CD4-positive, alpha-beta T cell treated with Interleukin-2 at 100 ng/mL for 4 hours (primary cell): ENCODE measurements at regions not wholly inside any gene's neighbourhood (a gene's known extent, or its start where the extent isn't known, plus 50 kb on each side); places are given as distances from the start of the nearest gene placed in this dataset.
"Not testable (repeated sequence)": the region's sequence is repeated elsewhere in the genome, so short reads cannot be mapped to it uniquely, and the experiment has no call there.

Experiments used
- DNase-seq: peaks from one replicate; pipeline ENCODE4 v3.0.0-alpha.2; 2020; ENCODE audit warnings: low spot score

- DNase-seq: no peak
Measured at GRCh38 chr2:234189786-234190300, 139.3 kb downstream of the SPP2 start.

GRCh38 chr2:234189230-234189629, 138.7 kb downstream of the SPP2 start:
- no peak for DNase-seq

GRCh38 chr2:234187646-234188174, 137.2 kb downstream of the SPP2 start:
- DNase-seq: no peak

- no peak for DNase-seq
Measured at GRCh38 chr2:234181121-234181520, 130.6 kb downstream of the SPP2 start.

GRCh38 chr2:234179031-234179363, 128.5 kb downstream of the SPP2 start:
- no peak for DNase-seq

GRCh38 chr2:234178330-234179030, 128.0 kb downstream of the SPP2 start:
- DNase-seq: no peak

- DNase-seq: no peak
Measured at GRCh38 chr2:234175649-234176048, 125.1 kb downstream of the SPP2 start.

- no peak for DNase-seq
Measured at GRCh38 chr2:234174742-234175141, 124.2 kb downstream of the SPP2 start.

GRCh38 chr2:234172532-234172931, 122.0 kb downstream of the SPP2 start:
- DNase-seq: no peak

GRCh38 chr2:234172066-234172465, 121.6 kb downstream of the SPP2 start:
- no peak for DNase-seq

- no peak for DNase-seq
Measured at GRCh38 chr2:234171666-234172065, 121.2 kb downstream of the SPP2 start.

- DNase-seq: no peak
Measured at GRCh38 chr2:234169674-234170073, 119.2 kb downstream of the SPP2 start.

- DNase-seq: not testable (repeated sequence)
Measured at GRCh38 chr2:234168605-234169570, 118.4 kb downstream of the SPP2 start.

GRCh38 chr2:234166531-234166930, 116.0 kb downstream of the SPP2 start:
- DNase-seq: no peak

- no peak for DNase-seq
Measured at GRCh38 chr2:234165421-234165820, 114.9 kb downstream of the SPP2 start.

- peak; percentile 59 for DNase-seq
Measured at GRCh38 chr2:234164493-234165413, 114.3 kb downstream of the SPP2 start.

GRCh38 chr2:234163510-234164045, 113.1 kb downstream of the SPP2 start:
- DNase-seq: no peak

GRCh38 chr2:234162861-234163260, 112.4 kb downstream of the SPP2 start:
- no peak for DNase-seq

- DNase-seq: no peak
Measured at GRCh38 chr2:234161932-234162331, 111.4 kb downstream of the SPP2 start.

GRCh38 chr2:234158812-234159211, 108.3 kb downstream of the SPP2 start:
- DNase-seq: no peak

GRCh38 chr2:234157817-234158588, 107.5 kb downstream of the SPP2 start:
- no peak for DNase-seq
